ENCODE measurements at regions not wholly inside any gene's neighbourhood (a gene's known extent, or its start where the extent isn't known, plus 50 kb on each side); places are given as distances from the start of the nearest gene placed in this dataset.

- no peak for TF ChIP-seq EZH2 (IDR thresholded peaks at IDR 0.05; ENCODE audit: borderline replicate concordance, low read depth, low read length, severe bottlenecking)
- no peak for TF ChIP-seq CTCF (IDR thresholded peaks at IDR 0.05; ENCODE audit: extremely low read depth in 1 of 2, insufficient read depth in 1 of 2, low read depth in 1 of 2, low read length in 2 of 2)
- TF ChIP-seq POLR2A (IDR thresholded peaks at IDR 0.05; ENCODE audit: low read depth, low read length) = no peak
- no peak for TF ChIP-seq MYC (IDR thresholded peaks at IDR 0.05; ENCODE audit: low read depth, low read length)
- TF ChIP-seq MAX (IDR thresholded peaks at IDR 0.05; ENCODE audit: insufficient read depth, insufficient read length) = no peak
- no peak for TF ChIP-seq GATA2 (IDR thresholded peaks at IDR 0.05; ENCODE audit: insufficient read depth, insufficient read length, low read depth, low read length)
- TF ChIP-seq POLR2AphosphoS5 (IDR thresholded peaks at IDR 0.05; ENCODE audit: insufficient read depth, low read depth, low read length) = no peak
- no peak for TF ChIP-seq FOS (IDR thresholded peaks at IDR 0.05; ENCODE audit: borderline replicate concordance, insufficient read depth, low read length)
- TF ChIP-seq JUN (IDR thresholded peaks at IDR 0.05; ENCODE audit: borderline replicate concordance, insufficient read depth, insufficient read length, low read depth) = no peak
These were observed 1165.5 kb upstream of the SLC39A10 start for GRCh38 chr2:194491409-194492115.

Measured in endothelial cell of umbilical vein (primary cell).